ENCODE measurements at regions not wholly inside any gene's neighbourhood (a gene's known extent, or its start where the extent isn't known, plus 50 kb on each side); places are given as distances from the start of the nearest gene placed in this dataset.

- no peak overlapping the region for H3K4me3 ChIP-seq (ENCODE audit: insufficient read depth, low read length)
- TF ChIP-seq, protein P1, sequence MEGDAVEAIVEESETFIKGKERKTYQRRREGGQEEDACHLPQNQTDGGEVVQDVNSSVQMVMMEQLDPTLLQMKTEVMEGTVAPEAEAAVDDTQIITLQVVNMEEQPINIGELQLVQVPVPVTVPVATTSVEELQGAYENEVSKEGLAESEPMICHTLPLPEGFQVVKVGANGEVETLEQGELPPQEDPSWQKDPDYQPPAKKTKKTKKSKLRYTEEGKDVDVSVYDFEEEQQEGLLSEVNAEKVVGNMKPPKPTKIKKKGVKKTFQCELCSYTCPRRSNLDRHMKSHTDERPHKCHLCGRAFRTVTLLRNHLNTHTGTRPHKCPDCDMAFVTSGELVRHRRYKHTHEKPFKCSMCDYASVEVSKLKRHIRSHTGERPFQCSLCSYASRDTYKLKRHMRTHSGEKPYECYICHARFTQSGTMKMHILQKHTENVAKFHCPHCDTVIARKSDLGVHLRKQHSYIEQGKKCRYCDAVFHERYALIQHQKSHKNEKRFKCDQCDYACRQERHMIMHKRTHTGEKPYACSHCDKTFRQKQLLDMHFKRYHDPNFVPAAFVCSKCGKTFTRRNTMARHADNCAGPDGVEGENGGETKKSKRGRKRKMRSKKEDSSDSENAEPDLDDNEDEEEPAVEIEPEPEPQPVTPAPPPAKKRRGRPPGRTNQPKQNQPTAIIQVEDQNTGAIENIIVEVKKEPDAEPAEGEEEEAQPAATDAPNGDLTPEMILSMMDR (IDR thresholded peaks at IDR 0.05; ENCODE audit: extremely low read depth, low read depth, low read length): no peak
- H3K79me2 ChIP-seq (ENCODE audit: insufficient read depth, low read length): no peaks in the 10 kb centered on the region
- no peaks in the 10 kb centered on the region for H3K9me3 ChIP-seq (ENCODE audit: low read depth, low read length)
- no peaks in the 10 kb centered on the region for H3K4me1 ChIP-seq (ENCODE audit: insufficient read depth, low read length)
- peak; percentile 84 for DNase-seq (ENCODE audit: insufficient read length, low spot score, missing footprints)
- no peak overlapping the region for H3K27ac ChIP-seq (ENCODE audit: low read depth, low read length)
- H3K27me3 ChIP-seq (ENCODE audit: insufficient read depth, low read length): peaks cover 7% of the 10 kb centered on the region
- no peak overlapping the region for H2AFZ ChIP-seq (ENCODE audit: low read length)
- H3K4me2 ChIP-seq (ENCODE audit: insufficient read depth, low read length): no peak overlapping the region
- H3K36me3 ChIP-seq (ENCODE audit: insufficient read depth, low read length): no peaks in the 10 kb centered on the region
- no peaks in the 10 kb centered on the region for H4K20me1 ChIP-seq (ENCODE audit: insufficient read depth, low read length)
Measured at GRCh38 chr16:86059253-86060171, 160.6 kb downstream of the IRF8 start.

- Histone ChIP-seq H3K79me2 (ENCODE audit: insufficient read depth, low read length) (no peaks in the 10 kb centered on the region), H3K27me3 (ENCODE audit: insufficient read depth, low read length) (peaks cover 7% of the 10 kb centered on the region), H3K27ac (ENCODE audit: low read depth, low read length) (no peak overlapping the region), H4K20me1 (ENCODE audit: insufficient read depth, low read length) (no peaks in the 10 kb centered on the region), H2AFZ (ENCODE audit: low read length) (no peak overlapping the region), H3K9me3 (ENCODE audit: low read depth, low read length) (no peaks in the 10 kb centered on the region), H3K4me2 (ENCODE audit: insufficient read depth, low read length) (no peak overlapping the region), H3K4me3 (ENCODE audit: insufficient read depth, low read length) (no peak overlapping the region), H3K36me3 (ENCODE audit: insufficient read depth, low read length) (no peaks in the 10 kb centered on the region), H3K4me1 (ENCODE audit: insufficient read depth, low read length) (no peaks in the 10 kb centered on the region)
- DNase-seq (ENCODE audit: insufficient read length, low spot score, missing footprints): peak; percentile 46
- TF ChIP-seq, protein P1 (IDR thresholded peaks at IDR 0.05; ENCODE audit: extremely low read depth, low read depth, low read length): no peak
Measured at GRCh38 chr16:86060381-86061317, 161.7 kb downstream of the IRF8 start.

DNA sequence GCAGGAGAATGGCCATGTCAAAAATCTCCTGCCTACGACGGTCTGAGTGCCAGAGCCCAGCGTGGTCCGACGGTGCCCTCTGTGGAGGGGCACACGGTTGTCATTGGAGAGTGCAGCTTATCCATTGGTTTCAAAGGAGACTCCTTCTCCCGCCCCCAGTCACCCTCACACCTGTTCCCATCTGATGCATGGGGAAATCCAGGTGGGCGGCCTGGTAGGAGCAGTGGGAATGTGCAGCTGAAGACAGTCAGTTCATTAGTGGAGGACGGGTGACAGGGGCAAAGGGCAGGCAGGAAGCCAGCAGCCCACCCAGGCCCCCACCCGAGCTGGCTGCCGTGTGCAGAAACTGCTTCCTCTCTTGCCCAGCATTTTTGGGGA lies 162.3 kb downstream of the IRF8 start:
- no peaks in the 10 kb centered on the region for H3K36me3 ChIP-seq (ENCODE audit: insufficient read depth, low read length)
- H3K27ac ChIP-seq (ENCODE audit: low read depth, low read length): no peak overlapping the region
- no peaks in the 10 kb centered on the region for H3K4me1 ChIP-seq (ENCODE audit: insufficient read depth, low read length)
- no peak overlapping the region for H3K4me2 ChIP-seq (ENCODE audit: insufficient read depth, low read length)
- H3K4me3 ChIP-seq (ENCODE audit: insufficient read depth, low read length): no peak overlapping the region
- no peaks in the 10 kb centered on the region for H3K79me2 ChIP-seq (ENCODE audit: insufficient read depth, low read length)
- H4K20me1 ChIP-seq (ENCODE audit: insufficient read depth, low read length): no peaks in the 10 kb centered on the region
- DNase-seq (ENCODE audit: insufficient read length, low spot score, missing footprints): peak; percentile 46
- H3K9me3 ChIP-seq (ENCODE audit: low read depth, low read length): no peaks in the 10 kb centered on the region
- peaks cover 7% of the 10 kb centered on the region for H3K27me3 ChIP-seq (ENCODE audit: insufficient read depth, low read length)
- TF ChIP-seq, protein P1 (IDR thresholded peaks at IDR 0.05; ENCODE audit: extremely low read depth, low read depth, low read length): no peak
- H2AFZ ChIP-seq (ENCODE audit: low read length): no peak overlapping the region
